ENCODE measurements at regions not wholly inside any gene's neighbourhood (a gene's known extent, or its start where the extent isn't known, plus 50 kb on each side); places are given as distances from the start of the nearest gene placed in this dataset.

DNA sequence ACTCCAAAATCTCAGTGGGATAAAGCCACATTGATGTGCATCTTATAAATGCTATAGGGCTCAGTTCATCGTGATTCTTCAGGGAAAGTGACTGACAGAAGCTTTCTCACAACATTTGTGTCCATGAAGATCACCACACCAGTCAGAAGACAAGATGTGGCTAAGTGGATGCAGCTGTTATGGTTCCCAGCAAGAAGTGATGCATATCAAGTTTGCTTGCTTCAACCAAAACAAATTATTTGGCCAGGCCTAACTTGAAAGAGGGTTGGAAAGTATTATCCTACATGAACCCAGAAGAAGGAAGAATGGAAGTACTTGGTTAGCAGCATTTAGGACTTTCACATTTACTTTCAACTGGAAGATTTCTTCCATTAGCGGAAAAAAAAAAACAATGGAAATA, 210.0 kb upstream of the ACVR2A start (continued):
- TF ChIP-seq, protein P1, sequence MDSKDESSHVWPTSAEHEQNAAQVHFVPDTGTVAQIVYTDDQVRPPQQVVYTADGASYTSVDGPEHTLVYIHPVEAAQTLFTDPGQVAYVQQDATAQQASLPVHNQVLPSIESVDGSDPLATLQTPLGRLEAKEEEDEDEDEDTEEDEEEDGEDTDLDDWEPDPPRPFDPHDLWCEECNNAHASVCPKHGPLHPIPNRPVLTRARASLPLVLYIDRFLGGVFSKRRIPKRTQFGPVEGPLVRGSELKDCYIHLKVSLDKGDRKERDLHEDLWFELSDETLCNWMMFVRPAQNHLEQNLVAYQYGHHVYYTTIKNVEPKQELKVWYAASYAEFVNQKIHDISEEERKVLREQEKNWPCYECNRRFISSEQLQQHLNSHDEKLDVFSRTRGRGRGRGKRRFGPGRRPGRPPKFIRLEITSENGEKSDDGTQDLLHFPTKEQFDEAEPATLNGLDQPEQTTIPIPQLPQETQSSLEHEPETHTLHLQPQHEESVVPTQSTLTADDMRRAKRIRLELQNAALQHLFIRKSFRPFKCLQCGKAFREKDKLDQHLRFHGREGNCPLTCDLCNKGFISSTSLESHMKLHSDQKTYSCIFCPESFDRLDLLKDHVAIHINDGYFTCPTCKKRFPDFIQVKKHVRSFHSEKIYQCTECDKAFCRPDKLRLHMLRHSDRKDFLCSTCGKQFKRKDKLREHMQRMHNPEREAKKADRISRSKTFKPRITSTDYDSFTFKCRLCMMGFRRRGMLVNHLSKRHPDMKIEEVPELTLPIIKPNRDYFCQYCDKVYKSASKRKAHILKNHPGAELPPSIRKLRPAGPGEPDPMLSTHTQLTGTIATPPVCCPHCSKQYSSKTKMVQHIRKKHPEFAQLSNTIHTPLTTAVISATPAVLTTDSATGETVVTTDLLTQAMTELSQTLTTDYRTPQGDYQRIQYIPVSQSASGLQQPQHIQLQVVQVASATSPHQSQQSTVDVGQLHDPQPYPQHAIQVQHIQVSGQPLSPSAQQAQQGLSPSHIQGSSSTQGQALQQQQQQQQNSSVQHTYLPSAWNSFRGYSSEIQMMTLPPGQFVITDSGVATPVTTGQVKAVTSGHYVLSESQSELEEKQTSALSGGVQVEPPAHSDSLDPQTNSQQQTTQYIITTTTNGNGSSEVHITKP (tag by site-specific recombination; IDR thresholded peaks at IDR 0.05), result no peak
- TF ChIP-seq ZBTB20 (tag by site-specific recombination; IDR thresholded peaks at IDR 0.05), result no peak
- TF ChIP-seq, protein P2, sequence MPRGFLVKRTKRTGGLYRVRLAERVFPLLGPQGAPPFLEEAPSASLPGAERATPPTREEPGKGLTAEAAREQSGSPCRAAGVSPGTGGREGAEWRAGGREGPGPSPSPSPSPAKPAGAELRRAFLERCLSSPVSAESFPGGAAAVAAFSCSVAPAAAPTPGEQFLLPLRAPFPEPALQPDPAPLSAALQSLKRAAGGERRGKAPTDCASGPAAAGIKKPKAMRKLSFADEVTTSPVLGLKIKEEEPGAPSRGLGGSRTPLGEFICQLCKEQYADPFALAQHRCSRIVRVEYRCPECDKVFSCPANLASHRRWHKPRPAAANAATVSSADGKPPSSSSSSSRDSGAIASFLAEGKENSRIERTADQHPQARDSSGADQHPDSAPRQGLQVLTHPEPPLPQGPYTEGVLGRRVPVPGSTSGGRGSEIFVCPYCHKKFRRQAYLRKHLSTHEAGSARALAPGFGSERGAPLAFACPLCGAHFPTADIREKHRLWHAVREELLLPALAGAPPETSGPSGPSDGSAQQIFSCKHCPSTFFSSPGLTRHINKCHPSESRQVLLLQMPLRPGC (tag by site-specific recombination; IDR thresholded peaks at IDR 0.05), result no peak

DNA sequence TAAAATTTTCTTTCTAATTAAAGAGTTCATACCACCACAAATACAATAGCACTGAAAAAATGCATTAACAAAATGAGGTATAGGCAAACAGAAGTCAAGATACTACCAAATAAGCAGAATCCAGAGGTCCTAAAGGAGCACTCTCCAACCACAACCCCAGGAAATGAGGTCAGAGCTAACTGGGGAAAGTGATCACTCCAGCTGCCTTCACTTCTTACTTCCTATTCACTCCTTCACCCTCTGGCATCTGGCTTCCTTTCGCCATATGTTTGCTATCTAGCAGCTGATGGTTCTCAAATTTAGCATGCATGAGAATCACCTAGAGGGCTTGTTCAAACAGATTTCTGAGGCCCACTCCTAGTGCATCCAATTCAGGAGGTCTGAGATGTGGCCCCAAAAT, 212.6 kb upstream of the ACVR2A start:
- ChIA-PET POLR2A (no interaction called here), CTCF (interaction anchor here (0.6 kb wide), 1 partner anchor 273 kb away, joined by 3 read pairs; no protein-coding TSS in a partner anchor)
- no peak overlapping the region for H3K4me3 ChIP-seq (ENCODE audit: low read depth, low read length)
- no peak for TF ChIP-seq ZFP69B (tag by site-specific recombination; IDR thresholded peaks at IDR 0.05)
- no peak for TF ChIP-seq ZNF341 (tag by site-specific recombination; IDR thresholded peaks at IDR 0.05; ENCODE audit: low read depth)
- no peak for TF ChIP-seq ZNF23 (tag by site-specific recombination; IDR thresholded peaks at IDR 0.05; ENCODE audit: borderline replicate concordance)
- TF ChIP-seq, protein P3, sequence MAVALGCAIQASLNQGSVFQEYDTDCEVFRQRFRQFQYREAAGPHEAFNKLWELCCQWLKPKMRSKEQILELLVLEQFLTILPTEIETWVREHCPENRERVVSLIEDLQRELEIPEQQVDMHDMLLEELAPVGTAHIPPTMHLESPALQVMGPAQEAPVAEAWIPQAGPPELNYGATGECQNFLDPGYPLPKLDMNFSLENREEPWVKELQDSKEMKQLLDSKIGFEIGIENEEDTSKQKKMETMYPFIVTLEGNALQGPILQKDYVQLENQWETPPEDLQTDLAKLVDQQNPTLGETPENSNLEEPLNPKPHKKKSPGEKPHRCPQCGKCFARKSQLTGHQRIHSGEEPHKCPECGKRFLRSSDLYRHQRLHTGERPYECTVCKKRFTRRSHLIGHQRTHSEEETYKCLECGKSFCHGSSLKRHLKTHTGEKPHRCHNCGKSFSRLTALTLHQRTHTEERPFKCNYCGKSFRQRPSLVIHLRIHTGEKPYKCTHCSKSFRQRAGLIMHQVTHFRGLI (tag by site-specific recombination; IDR thresholded peaks at IDR 0.05), result no peak
- TF ChIP-seq, protein P4, sequence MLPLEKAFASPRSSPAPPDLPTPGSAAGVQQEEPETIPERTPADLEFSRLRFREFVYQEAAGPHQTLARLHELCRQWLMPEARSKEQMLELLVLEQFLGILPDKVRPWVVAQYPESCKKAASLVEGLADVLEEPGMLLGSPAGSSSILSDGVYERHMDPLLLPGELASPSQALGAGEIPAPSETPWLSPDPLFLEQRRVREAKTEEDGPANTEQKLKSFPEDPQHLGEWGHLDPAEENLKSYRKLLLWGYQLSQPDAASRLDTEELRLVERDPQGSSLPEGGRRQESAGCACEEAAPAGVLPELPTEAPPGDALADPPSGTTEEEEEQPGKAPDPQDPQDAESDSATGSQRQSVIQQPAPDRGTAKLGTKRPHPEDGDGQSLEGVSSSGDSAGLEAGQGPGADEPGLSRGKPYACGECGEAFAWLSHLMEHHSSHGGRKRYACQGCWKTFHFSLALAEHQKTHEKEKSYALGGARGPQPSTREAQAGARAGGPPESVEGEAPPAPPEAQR (tag by site-specific recombination; IDR thresholded peaks at IDR 0.05), result no peak
- TF ChIP-seq, protein P5, sequence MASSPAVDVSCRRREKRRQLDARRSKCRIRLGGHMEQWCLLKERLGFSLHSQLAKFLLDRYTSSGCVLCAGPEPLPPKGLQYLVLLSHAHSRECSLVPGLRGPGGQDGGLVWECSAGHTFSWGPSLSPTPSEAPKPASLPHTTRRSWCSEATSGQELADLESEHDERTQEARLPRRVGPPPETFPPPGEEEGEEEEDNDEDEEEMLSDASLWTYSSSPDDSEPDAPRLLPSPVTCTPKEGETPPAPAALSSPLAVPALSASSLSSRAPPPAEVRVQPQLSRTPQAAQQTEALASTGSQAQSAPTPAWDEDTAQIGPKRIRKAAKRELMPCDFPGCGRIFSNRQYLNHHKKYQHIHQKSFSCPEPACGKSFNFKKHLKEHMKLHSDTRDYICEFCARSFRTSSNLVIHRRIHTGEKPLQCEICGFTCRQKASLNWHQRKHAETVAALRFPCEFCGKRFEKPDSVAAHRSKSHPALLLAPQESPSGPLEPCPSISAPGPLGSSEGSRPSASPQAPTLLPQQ (tag by site-specific recombination; IDR thresholded peaks at IDR 0.05), result no peak
- no peak for TF ChIP-seq ZNF843 (tag by site-specific recombination; IDR thresholded peaks at IDR 0.05)
- no peak for TF ChIP-seq ZNF707 (tag by site-specific recombination; IDR thresholded peaks at IDR 0.05)
- TF ChIP-seq, protein P6, sequence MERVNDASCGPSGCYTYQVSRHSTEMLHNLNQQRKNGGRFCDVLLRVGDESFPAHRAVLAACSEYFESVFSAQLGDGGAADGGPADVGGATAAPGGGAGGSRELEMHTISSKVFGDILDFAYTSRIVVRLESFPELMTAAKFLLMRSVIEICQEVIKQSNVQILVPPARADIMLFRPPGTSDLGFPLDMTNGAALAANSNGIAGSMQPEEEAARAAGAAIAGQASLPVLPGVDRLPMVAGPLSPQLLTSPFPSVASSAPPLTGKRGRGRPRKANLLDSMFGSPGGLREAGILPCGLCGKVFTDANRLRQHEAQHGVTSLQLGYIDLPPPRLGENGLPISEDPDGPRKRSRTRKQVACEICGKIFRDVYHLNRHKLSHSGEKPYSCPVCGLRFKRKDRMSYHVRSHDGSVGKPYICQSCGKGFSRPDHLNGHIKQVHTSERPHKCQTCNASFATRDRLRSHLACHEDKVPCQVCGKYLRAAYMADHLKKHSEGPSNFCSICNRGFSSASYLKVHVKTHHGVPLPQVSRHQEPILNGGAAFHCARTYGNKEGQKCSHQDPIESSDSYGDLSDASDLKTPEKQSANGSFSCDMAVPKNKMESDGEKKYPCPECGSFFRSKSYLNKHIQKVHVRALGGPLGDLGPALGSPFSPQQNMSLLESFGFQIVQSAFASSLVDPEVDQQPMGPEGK (tag by site-specific recombination; IDR thresholded peaks at IDR 0.05), result no peak
- TF ChIP-seq ZNF624 (tag by site-specific recombination; IDR thresholded peaks at IDR 0.05), result no peak
- TF ChIP-seq ZNF600 (tag by site-specific recombination; IDR thresholded peaks at IDR 0.05), result no peak
- no peak for TF ChIP-seq ZNF571 (tag by site-specific recombination; IDR thresholded peaks at IDR 0.05)
- no peak for TF ChIP-seq YY2 (tag by site-specific recombination; IDR thresholded peaks at IDR 0.05)
- no peak for TF ChIP-seq ZNF184 (tag by site-specific recombination; IDR thresholded peaks at IDR 0.05)
- no peak for TF ChIP-seq SP2 (tag by site-specific recombination; IDR thresholded peaks at IDR 0.05)
- no peak for TF ChIP-seq ZNF248 (tag by site-specific recombination; IDR thresholded peaks at IDR 0.05)
- TF ChIP-seq, protein P7, sequence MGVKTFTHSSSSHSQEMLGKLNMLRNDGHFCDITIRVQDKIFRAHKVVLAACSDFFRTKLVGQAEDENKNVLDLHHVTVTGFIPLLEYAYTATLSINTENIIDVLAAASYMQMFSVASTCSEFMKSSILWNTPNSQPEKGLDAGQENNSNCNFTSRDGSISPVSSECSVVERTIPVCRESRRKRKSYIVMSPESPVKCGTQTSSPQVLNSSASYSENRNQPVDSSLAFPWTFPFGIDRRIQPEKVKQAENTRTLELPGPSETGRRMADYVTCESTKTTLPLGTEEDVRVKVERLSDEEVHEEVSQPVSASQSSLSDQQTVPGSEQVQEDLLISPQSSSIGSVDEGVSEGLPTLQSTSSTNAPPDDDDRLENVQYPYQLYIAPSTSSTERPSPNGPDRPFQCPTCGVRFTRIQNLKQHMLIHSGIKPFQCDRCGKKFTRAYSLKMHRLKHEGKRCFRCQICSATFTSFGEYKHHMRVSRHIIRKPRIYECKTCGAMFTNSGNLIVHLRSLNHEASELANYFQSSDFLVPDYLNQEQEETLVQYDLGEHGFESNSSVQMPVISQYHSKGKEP (tag by site-specific recombination; IDR thresholded peaks at IDR 0.05), result no peak
- TF ChIP-seq, protein P8, sequence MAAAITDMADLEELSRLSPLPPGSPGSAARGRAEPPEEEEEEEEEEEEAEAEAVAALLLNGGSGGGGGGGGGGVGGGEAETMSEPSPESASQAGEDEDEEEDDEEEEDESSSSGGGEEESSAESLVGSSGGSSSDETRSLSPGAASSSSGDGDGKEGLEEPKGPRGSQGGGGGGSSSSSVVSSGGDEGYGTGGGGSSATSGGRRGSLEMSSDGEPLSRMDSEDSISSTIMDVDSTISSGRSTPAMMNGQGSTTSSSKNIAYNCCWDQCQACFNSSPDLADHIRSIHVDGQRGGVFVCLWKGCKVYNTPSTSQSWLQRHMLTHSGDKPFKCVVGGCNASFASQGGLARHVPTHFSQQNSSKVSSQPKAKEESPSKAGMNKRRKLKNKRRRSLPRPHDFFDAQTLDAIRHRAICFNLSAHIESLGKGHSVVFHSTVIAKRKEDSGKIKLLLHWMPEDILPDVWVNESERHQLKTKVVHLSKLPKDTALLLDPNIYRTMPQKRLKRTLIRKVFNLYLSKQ (tag by site-specific recombination; IDR thresholded peaks at IDR 0.05; ENCODE audit: borderline replicate concordance), result no peak
- no peak for TF ChIP-seq HOXD13 (CRISPR knock-in tag; IDR thresholded peaks at IDR 0.05; ENCODE audit: borderline replicate concordance)
- H3K4me1 ChIP-seq (ENCODE audit: control insufficient read depth, insufficient read depth, low read length), result no peaks in the 10 kb centered on the region
- H3K27ac ChIP-seq (ENCODE audit: extremely low read depth, low read depth, low read length), result no peak overlapping the region
- H3K9me3 ChIP-seq (ENCODE audit: control insufficient read depth, insufficient read depth, low read depth, low read length), result no peaks in the 10 kb centered on the region
- no peaks in the 10 kb centered on the region for H3K36me3 ChIP-seq (ENCODE audit: control insufficient read depth in 2 of 2, insufficient read depth in 1 of 2, low read length in 2 of 2)

Data from HEK293 (cell line).